Limb (tissue), 2 donors: ENCODE measurements at regions not wholly inside any gene's neighbourhood (a gene's known extent, or its start where the extent isn't known, plus 50 kb on each side); places are given as distances from the start of the nearest gene placed in this dataset.

ENCODE experiments used
- DNase-seq, 2 donors: peaks; one replicate each; pipeline ENCODE4 v3.0.0-alpha.2; 2016; ENCODE audit errors: extremely low spot score in 2 of 2

DNA sequence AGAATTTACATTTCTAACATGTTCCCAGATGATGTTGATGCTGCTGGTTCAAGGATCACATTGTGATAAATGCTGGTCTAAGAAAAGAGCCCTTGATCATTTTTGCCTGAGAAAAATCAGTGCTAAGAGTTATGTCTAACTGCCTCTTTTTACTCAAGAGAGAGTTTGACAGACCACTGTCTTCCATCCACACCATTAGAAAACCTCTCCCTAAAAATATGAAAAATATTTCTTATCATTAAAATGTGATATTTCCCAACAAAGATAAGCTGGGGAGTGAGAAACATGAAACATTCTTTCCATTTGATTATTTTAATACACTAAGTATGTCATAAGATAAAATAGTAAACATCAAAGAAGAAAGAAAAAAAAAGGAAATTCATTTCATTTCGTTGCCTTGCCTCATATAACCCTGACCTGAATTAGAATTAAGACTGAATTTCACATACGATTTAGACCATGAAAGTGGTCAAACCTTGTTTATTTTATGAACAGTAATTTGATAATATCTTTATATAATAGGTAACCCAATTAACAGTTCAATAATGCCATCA lies 471.8 kb upstream of the ARHGEF26 start:
- no peak for DNase-seq

DNA sequence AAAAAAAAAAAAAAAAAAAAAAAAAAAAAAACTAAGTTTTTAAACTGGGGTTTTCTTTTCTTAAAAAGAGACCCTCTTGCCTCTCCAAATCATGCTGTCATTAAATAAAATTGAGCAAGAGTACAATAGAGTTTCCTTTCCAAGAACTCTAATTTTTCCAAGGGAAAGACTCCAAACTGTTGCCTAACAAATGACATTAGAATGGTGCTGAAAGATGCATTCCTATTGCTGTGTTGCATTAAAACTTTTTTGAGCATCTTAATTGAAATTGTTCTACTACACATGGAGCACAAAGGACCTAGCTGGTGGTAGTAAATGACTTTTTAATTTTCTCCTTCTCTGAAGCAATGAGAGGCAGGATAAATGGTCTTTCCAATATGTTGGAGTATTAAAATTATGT lies 469.1 kb upstream of the ARHGEF26 start:
- DNase-seq = no peak

DNA sequence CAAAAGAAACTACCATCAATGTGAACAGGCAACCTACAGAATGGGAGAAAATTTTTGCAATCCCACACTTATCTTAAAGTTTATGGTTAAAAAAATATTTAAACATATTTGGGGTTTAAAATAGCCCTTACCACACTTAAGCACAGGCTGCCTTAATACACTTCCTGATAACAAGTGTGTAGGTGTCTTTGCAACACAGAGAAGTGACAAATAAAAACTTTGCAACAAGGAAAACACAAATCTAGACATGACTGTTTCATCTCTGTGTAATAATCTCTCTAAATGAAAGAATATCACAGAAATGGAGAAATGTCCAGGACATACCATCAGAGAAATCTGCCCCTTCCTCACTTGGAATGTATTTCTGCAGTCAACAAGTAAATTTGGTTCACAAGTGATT lies 464.1 kb upstream of the ARHGEF26 start:
- no peak for DNase-seq

DNA sequence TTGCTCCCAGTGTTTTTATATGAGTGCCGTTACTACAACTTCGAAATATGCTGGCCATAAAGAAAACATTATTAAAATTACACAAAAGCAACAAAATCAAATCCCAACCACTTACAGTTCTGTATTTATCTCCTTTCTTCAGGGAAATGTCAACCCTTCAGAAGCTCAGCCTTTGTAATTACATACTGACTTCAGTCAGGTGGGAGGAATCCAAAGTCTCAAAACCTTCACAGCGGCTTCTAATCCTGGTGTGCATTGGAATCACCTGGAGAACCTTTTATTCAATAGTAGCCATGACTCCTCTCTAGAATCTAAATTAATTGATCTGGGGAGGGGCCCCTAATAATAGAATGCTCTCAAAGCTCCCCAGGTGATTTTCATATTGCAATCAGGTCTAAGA lies 463.7 kb upstream of the ARHGEF26 start:
- no peak for DNase-seq

DNA sequence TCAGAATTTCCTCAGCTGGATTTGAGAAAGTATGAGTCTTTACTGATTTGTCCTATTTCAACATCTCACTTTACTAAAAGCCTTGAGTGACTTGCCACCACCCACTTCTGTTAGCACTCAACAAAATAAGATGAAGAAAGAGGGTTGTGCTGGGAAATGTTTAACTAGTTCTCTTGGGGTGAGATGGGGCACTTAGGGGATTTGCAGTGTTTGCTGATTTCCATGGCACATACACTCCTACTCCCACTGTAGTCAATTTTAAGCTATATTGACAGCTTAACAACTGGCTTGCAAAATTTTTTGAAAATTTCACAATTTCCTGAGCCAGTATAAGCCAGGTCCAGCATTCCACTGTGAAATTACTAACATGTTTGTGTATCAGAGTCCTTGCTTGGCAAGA lies 463.1 kb upstream of the ARHGEF26 start:
- no peak for DNase-seq

DNA sequence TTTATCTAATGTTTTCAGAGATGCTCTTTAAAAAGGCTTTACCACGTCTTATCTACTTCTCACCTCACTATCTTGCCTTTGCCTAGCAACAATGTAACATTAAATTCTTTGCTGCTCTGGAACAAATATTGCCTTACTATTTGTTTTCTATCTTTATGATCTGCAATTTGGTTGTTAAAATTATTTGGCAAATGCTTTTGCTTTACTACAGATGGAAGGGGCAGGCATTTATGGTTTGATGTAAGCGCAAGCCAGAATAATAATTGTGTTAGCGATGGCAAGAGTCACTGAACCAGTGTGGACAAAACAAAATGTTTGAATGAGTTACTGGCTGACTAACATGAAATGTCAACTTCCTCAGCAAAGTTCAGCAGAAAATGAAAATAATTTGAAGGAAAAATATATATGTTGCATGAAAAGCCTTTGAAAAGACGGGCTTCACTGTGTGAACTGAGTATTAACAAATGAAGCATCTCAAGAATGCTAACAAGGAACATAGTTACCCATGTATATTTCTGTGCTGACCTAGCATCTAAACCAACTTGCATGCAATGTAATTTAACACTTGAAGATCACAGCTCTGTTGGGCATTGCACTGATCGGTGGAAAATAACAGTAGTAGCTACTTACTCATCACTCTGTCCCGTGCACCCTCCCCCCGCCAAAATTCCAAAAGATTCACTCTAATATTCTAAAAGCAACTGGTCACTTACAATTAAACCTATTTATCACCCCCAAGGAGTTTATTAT lies 454.0 kb upstream of the ARHGEF26 start:
- no peak for DNase-seq

DNA sequence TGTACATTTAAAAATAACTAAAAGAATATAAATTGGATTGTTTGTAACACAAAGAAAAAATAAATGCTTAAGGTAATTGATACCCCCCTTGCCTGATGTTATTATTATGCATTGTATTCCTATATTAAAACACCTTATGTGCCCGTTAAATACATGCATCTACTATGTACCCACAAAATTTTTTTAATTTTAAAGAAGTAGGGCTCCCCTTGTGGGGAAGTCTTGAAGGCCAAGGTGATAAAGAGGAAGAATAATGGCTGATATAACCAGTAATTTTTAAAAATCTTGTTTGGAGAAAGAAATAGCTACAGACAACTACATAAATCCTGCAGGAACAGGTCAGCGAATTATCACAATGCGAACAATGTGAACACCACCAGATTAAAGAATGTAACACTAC lies 451.7 kb upstream of the ARHGEF26 start:
- DNase-seq = no peak

DNA sequence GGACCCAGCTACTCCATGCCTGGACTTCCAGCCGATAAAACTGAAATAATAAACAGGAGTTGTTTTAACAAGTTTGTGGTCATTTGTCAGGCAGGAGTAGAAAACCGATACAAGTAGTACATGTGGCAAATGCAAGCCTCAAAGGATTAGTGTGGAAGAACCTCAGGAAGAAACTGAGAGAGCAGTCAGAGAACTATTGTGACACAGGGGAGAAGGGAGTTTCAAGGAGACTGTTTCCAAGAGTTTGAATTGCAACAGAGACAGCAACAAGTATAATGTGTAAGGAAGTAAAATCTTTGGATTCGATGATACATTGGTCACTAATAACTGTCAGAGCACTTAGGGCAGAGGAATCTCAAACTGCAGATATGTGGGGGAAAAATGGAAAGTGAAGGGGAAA lies 450.6 kb upstream of the ARHGEF26 start:
- DNase-seq = no peak

DNA sequence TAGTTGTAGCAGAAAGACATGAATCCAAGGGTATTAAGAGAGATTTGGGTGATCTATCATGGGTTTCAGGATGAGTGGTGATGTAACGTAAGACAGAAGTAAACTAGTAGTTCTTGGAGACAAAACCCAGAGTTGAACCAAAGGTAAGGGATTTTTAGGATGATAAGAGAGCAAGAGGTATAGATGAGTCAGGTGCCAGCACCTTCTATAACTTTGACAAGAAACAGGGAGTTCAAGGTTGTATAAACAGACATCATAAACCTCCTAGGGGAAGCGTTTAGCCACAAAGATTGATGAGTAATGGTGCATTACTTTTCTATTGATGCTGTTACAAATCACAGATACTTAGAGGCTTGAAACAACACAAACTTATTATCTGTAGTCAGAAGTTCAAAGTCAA lies 447.3 kb upstream of the ARHGEF26 start:
- DNase-seq = no peak

DNA sequence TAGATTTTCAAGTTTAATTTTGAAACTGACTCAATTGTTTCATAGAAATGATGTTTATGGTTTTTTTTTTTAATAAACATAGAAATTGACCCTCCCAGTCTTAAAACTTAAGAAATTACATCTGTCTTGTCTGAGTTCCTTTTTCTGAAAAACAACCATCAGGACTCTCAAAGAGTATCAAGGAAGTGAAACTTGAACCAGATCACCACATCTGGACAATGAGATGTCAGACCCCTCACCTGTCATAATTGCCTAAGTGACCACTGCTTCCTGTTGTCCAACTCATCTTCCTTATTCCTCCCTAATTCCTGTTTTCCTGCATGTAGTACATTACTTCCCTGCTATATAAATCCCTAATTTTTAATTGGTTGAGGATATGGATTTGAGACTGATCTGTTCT lies 441.5 kb upstream of the ARHGEF26 start:
- no peak for DNase-seq

DNA sequence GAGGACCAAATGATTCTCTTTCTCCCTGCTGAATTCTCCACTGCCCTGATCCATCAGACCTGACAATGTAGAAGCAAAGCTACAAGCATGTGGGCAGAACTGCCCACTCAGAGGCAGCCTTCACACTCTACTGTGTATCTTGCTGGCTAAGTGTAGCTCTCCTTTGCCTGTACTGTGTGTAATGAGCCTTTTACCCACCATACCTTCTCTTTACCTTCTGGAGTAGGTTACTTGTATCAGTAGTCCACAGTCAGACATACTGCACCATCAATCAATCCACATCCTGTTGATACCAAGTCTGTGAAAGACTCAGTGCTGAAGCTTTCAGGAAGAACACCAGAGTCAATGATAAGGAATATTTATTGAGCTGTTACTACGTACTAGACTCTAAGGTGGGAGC lies 440.7 kb upstream of the ARHGEF26 start:
- no peak for DNase-seq

DNA sequence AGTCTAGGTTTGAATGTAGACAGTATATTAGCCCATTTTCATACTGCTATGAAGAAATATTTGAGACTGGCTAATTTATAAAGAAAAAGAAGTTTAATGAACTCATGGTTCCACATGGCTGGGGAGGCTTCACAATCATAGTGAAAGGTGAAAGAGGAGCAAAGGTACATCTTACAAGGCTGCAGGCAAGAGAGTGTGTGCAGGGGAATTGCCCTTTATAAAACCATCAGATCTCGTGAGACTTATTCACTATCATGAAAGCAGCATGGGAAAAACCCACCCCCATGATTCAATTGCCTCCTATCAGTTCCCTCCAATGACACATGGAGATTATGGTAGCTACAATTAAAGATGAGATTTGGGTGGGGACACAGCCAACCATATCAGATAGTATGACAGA lies 440.1 kb upstream of the ARHGEF26 start:
- DNase-seq = no peak

DNA sequence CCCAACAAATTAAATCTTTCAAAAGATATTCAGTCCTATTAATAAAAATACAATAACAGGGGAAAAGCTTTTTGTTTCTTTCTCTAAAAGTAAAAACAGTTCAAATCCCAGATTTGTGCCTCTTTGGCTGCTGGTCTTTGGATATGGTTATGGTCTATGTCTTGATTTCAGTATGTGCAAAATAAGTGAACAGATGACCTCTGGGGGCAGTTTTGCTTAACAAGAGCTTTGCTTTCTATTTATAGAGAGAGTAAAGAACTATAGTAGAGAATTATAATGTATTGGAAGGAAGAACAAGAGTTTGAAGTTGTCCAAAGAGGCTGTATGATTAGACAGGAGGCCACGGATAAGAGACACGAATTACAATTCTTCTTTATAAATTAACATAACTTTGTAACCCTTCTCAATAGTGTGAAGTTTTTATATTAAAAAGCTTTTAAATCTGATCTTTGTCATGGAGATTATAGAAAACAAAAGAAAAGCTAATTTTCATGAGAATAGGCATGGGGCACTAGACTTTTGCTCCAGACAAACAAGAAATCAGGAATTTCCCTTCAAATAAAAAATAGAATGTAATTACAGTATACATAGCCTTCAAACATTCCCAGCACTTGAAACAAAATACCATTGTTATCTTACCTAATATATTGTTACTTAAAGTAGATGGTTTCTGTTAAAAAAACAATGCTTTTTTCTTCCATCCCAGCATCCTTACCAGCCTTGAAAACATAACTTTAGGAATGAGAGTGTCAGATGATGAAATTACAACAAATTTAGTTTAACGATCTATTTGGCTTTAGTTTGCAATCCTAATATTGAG lies 432.7 kb upstream of the ARHGEF26 start:
- DNase-seq = no peak

DNA sequence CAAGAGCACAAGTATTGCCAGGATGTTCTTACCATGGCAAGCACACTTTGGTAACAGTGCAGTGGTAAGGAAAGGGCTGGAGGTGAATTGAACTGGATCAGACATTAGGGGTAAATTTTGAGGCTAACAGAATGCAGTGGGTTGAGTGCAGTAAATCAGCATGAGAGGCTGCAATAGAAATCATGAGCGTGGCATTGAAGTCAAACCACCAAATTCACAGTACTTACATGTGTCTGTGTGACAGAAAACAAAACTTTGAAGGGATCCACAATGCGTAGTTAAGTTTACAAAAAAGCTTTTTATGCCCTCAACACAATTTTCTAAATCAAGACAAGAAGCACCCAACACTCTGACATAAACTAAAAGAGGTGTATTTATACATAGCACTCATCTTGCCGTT lies 428.0 kb upstream of the ARHGEF26 start:
- no peak for DNase-seq

DNA sequence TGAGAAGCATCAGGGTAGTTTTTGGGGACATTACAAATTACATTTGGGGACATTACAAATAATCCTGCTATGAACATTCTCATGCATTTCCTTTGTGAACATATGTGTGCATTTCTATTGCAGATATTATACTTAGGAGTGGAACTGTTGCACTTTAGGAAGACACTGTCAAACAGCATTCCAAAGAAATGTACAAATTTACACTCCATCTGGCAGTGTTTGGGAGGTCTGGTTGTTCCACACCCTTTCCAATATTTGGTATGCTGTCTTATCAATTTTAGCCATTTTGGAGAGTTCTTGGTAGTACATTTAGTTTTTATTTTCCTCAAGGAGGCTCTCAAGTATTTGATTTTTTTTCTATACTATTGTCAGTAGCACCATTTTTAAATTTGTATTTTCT lies 419.1 kb upstream of the ARHGEF26 start:
- no peak for DNase-seq

DNA sequence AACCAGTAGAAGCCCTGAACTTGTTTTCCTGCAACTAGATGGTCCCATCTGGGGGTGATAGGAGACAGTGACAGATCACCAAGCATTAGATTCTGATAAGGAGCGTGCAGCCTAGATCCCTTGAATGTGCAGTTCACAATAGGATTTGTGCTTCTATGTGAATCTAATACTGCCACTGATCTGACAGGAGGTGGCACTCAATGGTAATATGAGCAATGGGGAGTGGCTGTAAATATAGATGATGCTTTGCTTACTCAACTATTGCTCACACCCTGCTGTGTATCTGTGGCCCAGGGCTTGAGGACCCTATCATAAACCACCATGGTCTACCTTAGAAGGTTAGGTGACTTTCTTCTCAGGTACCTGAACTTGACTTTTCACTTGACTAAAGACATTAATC lies 417.1 kb upstream of the ARHGEF26 start:
- DNase-seq = no peak

DNA sequence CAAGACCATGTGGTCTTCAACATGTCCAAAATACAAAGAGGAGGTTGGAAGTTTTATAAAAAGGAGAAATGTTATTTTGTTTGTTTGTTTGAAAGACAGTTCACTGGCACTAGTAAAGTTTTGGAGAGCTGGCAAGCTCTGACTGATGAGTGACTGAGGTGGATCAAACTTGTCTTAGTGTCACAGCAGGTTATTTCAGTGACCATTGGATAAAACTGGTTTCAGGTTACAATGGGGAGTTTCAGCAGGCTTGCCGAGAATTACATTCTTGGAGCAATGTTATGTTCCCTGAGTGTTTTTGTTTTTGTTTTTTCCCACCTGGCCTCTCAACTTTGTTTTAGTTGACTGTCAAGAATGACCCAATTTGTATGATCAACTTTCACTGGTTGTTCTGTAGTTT lies 414.5 kb upstream of the ARHGEF26 start:
- no peak for DNase-seq

DNA sequence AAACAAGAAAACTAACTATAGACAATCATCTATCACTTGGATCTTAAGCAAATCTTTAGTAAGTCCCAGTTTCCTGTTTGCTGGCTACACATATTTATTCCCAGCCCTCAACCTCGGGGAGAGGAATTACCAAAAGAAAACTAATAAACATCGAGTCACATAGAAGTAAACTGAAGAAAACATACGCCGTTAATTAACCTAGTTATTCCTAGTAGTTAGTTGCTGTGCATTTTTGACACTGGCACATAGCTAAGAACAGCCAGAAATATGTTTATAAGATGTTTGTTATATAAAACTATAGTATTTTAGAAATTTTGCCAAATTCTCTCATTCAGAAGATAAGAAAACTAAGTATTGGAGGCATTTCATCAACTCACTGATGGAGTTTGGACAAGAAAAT lies 407.2 kb upstream of the ARHGEF26 start:
- no peak for DNase-seq

DNA sequence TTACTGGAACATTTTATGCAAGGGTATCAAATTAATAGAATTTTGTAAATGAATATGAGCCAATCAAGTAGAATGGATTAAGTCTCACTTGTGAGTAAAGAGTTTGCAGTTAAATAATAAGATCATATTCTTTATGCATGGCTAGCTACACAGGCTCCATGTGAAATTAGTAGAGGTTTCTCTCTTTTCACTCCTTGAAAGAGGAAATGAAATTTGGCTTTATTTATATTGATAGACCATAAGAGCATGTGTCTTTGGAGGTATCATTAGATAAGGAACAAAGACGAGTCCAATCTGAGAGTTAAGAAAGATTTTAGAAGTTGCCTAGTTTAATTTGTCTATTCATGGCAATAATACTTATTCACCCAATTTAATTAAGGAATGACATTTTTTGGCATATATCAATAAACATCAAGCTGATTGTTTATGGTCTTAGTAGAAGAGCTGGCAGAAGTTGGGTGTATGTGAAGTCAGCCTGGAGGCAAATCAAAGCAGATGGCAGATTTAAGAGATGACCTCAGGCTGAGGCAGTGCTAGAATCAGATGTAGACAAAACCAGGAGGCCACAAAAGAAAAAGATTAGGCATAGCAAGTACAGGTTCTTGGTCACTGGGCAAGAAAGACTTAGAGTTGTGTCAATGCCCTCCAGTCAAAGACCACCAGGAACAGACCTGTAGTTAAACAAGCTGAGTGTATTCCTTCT lies 406.5 kb upstream of the ARHGEF26 start:
- no peak for DNase-seq

DNA sequence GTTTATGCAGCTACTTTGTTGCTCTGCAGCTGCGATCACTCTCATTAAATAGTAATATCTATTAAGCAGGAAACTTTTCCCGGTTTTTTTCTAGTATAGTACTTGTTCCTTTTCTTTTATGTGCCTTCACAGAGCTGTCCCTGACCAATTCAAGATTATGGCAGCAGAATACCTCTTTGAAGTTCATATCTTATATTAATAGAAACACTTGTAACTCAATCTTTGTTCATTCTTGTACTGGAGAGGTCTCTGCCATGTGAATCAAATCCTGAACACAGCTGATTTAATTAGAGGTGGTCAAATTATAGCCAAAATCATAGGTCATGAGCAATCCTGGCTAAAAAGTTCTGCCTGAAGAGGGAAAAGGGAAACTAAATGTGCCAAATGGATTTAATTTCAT lies 399.0 kb upstream of the ARHGEF26 start:
- no peak for DNase-seq

DNA sequence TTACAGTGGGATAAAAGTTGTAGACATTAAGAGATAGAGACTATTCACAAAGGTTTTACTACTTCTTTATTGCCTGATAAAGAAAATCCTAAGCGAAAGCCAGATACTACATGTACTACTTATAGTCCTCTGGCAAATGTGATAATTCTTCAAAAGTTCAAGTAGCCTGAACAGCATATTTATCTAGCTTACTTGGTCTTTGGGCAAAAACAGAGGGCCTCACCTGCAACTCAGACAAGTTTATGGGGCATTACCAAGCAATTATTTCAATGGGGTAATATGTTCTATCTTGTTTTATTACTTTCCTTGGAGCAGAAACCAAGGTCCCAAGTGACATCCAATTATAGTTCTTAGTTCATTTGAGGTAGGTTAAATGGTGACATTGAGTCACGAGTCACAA lies 390.1 kb upstream of the ARHGEF26 start:
- no peak for DNase-seq
